ENCODE measurements at regions not wholly inside any gene's neighbourhood (a gene's known extent, or its start where the extent isn't known, plus 50 kb on each side); places are given as distances from the start of the nearest gene placed in this dataset.

- TF ChIP-seq CTCF (IDR thresholded peaks at IDR 0.05) = no peak
- no peak for TF ChIP-seq POLR2A (IDR thresholded peaks at IDR 0.05)
These were observed 59.3 kb upstream of the UBQLN2 start for GRCh38 chrX:56503941-56504673.

All from Peyer's patch (tissue), 4 donors.